Nucleus accumbens (tissue), 56 donors: ENCODE measurements at regions not wholly inside any gene's neighbourhood (a gene's known extent, or its start where the extent isn't known, plus 50 kb on each side); places are given as distances from the start of the nearest gene placed in this dataset.
"Not testable (repeated sequence)": the region's sequence is repeated elsewhere in the genome, so short reads cannot be mapped to it uniquely, and the experiment has no call there.

Experiments used
- DNase-seq, 56 donors: peaks; one replicate each; lab custom pipeline; 2025; lab: John Stamatoyannopoulos, UW

DNA sequence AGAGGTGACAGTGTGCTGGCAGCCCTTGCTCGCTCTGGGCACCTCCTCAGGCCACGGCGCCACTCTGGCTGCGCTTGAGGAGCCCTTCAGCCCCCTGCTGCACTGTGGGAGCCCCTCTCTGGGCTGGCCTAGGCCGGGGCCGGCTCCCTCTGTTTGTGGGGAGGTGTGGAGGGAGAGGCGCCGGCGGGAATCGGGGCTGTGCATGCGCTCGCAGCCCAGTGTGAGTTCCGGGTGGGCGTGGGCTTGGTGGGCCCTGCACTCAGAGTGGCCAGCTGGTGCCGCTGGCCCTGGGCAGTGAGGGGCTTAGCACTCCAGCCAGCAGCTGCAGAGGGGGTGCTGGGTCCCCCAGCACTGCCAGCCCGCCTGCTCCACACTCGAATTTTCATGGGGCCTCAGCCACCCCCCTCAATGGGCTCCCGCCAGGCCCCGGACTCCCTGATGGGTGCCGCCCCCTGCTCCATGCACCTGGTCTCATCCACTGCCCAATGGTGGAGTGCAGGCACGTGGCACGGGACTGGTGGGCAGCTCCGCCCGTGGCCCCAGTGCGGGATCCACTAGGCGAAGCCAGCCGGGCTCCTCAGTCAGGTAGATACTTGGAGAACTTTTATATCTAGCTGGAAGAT lies 96.7 kb upstream of the BET1 start:
- no peak for DNase-seq

- DNase-seq = no peak
Measured at GRCh38 chr7:94104301-94104700, 100.1 kb upstream of the BET1 start.

GRCh38 chr7:94109556-94109955 lies 105.4 kb upstream of the BET1 start:
- DNase-seq = no peak

GRCh38 chr7:94111009-94111408 lies 106.9 kb upstream of the BET1 start:
- DNase-seq = no peak

DNA sequence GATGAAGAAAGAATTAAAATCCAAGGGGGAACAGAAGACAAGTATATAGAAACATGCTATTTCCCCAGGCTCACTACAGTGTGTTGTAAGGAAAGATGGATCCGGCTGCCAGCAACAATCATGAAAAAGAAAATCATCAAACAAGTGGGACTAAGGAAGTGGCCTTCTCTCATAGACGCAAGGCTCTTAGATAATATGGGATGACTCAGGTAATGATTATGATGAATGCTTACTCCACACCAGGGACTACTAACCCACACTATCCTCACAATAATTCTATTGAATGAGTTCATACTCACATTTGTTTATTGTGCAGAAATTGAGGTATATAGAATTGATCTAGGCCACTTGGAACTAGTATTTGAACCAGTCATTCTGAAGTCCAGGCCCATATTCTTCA lies 111.2 kb upstream of the BET1 start:
- DNase-seq = no peak

- no peak for DNase-seq
Measured at GRCh38 chr7:94123136-94123535, 119.0 kb upstream of the BET1 start.

GRCh38 chr7:94127026-94127425 lies 122.9 kb upstream of the BET1 start:
- DNase-seq = no peak

DNA sequence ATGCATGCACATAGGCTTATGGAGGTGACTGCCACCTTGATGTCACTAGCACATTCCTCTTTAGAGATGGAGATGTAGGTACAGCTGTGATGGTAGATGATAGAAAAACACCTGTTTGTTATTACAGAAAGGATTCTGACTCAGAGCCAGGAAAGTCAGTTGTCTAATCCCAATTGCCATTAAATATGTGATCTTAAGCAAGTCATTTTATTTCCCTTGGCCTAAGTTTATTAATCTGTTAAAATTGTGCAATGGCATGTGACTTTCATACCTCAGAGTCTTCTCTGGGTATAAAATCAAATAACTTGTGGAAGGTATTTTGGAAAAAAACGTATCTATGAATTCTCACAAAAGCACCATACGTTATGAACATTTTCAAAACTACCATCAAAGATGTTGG lies 123.9 kb upstream of the BET1 start:
- no peak for DNase-seq

GRCh38 chr7:94129443-94130140 lies 125.4 kb upstream of the BET1 start:
- no peak for DNase-seq

GRCh38 chr7:94130716-94131115 lies 126.6 kb upstream of the BET1 start:
- no peak for DNase-seq

DNA sequence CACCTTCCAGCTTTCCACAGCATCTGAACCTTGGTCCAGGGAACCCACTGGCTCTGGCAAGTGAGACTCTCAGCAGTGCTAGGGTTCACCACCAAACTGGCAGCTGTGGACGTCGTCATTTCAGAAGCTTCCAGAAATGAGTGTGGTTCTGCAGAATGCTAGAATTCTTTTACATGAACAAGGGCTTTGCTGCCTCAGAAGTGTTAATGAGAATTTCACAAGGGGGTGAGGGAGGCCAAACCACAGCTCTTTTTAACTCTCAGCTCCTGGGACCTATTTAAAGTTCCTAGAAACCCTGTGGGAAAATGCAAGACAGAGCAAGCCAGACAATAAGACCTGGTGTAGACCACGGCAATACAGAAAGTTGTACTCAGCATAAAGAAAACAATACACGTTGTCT lies 129.3 kb upstream of the BET1 start:
- no peak for DNase-seq

- no peak for DNase-seq
Measured at GRCh38 chr7:94135180-94135579, 131.0 kb upstream of the BET1 start.

- DNase-seq = no peak
Measured at GRCh38 chr7:94142281-94142680, 138.1 kb upstream of the BET1 start.

DNA sequence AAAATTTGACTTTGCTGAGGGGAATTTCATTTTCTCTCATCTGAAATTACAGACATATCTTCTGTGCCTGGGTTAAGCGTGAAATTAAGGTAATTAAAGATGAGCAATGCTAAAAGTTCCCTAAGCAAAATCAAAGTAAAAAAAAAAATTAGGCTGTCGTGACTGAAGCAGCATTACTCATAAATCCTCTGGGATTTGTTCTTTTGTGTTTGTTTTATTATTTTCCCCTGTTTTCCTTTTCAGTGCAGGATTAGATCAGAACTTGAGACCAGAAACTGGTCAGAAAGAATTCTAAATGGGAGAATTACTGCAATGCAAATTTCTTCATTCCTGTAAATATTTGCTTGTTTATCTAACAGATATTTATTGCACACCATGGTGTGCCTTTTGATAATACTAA lies 141.4 kb upstream of the BET1 start:
- no peak for DNase-seq

GRCh38 chr7:94146408-94146807 lies 142.3 kb upstream of the BET1 start:
- DNase-seq = no peak

DNA sequence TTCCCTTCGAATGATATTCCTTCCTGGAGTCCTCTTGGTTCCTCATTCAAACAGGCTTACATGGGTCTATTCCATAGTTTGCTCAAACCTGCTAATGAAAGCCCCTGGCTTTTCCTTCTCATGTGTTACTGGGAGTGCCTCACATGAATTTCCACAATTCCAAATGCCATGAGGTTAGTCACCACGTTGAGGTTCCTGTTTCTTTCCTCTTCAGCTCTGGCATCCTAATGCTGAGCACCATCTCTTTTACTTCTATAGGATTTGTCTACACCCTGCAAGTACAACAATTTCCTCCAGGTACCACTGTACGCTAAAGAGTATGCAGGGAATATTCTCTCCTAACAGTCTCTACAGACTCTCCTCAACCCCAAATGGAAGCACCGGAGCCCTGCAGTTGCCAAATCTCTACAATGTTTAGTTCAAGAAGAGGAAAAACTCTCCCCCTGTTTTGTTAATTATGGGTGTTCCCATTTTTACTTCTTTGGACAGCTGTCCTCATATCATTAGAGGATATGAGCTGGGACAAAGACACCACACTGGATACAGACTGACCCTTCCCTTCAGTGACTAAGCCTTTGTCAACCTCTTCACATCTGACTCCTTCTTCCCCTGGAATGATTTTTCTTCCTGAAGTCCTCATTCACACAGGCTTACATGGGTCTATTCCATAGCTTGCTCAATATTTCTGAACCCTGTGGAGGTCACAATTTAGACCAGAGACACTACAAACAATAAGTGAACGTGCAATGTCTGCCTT lies 145.8 kb upstream of the BET1 start:
- DNase-seq = no peak

DNA sequence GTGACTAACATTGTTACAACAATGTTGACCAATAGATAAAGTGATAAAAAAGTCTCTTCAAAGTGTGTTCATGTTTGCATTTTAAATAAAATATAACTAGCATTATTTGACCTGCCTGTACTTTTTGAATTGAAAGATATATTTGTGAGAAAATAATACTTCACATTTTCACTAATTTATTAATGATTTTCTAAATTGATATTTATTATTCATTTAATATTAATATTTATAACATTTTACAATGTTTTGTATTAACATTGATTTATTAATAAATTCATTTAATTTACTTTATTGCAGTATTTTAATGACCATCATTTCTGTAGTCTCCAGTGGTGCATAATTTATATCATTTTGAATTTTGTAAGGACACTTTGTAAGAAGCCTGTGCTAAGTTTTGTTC lies 150.0 kb upstream of the BET1 start:
- no peak for DNase-seq

DNA sequence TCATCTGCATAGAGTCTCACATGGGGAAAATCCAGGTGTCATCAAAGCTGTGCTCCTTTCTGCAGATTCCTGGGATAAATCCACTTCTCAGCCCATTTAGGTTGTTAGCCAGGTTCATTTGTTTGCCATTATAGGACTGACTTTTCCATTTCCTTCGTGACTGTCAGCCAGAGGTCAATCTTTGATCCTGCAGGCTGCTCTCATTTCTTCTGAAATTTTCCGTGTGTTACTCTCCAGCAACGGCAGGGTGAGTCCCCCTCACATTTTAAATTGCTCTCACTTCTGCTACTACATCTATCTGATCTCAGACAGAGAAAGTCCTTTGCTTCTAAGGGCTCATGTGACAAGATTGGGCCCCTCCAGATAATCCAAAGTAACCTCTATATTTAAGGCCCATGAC lies 150.7 kb upstream of the BET1 start:
- no peak for DNase-seq

DNA sequence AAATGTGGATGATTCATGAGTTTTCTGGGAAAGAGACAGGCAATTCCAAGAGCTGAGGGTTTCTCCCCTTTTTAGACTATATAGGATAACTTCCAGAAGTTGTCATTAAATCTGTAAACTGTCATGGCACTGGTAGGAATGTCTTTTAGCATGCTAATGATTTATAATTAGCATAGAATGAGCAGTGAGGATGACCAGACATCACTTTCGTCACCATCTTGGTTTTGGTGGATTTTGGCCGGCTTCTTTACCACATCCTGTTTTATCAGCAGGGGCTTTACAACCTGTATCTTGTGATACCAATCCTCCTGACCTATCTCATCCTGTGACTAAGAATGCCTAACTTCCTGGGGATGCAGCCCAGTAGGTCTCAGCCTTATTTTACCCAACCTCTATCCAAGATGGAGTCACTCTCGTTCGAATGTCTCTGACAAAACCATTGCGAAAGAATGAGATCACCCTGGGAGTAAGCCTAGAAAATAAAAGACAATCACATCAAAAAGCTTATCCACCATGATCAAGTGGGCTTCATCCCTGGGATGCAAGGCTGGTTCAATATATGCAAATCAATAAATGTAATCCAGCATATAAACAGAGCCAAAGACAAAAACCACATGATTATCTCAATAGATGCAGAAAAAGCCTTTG lies 153.6 kb upstream of the BET1 start:
- DNase-seq = not testable (repeated sequence)

- DNase-seq = no peak
Measured at GRCh38 chr7:94160719-94161435, 156.7 kb upstream of the BET1 start.

- no peak for DNase-seq
Measured at GRCh38 chr7:94161476-94161875, 157.3 kb upstream of the BET1 start.
